ENCODE measurements at regions not wholly inside any gene's neighbourhood (a gene's known extent, or its start where the extent isn't known, plus 50 kb on each side); places are given as distances from the start of the nearest gene placed in this dataset.

DNA sequence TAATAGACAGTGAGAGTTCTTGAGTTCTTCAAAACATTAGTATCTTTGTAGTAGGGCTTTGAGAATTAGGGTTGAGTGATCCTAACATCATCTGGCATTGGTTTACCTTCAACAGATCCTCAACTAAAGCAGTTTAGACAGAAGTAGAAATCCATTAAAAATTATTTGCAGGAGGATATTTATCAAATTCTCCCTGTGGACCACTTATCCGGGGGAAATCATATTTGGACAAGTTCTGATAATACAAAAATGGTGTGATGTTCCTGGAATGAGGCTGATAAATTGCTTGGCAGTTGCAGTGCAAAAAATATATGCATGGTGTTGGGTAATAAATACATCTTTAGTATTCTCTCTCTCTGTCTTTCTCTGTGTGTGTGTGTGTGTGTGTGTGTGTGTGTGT lies 115.1 kb upstream of the CHODL start:
- Histone ChIP-seq H3K23me2 (ENCODE audit: low read depth, low read length) (no peaks in the 10 kb centered on the region; the same call in 1 of the 2 replicates), H3K27me3 (replicated peaks in 1 of 4; ENCODE audit: control insufficient read depth in 3 of 4, extremely low read depth in 1 of 4, insufficient read depth in 3 of 4, low read length in 3 of 4) (no peaks in the 10 kb centered on the region), H2BK12ac (ENCODE audit: low read depth, low read length) (no peak overlapping the region), H3K4me3 (ENCODE audit: extremely low read depth in 1 of 4, insufficient read depth in 2 of 4, low read depth in 3 of 4, low read length in 4 of 4) (no peak overlapping the region), H2AFZ (ENCODE audit: low read length) (no peak overlapping the region), H3K27ac (ENCODE audit: low read depth, low read length) (no peak overlapping the region), H2BK5ac (ENCODE audit: low read depth, low read length) (no peak overlapping the region), H3K23ac (ENCODE audit: insufficient read length) (no peak overlapping the region), H2BK20ac (ENCODE audit: low read length) (no peak overlapping the region), H3K4ac (replicated peaks; ENCODE audit: insufficient read length, low read depth, low read length) (no peak overlapping the region), H3K9me3 (ENCODE audit: insufficient read depth in 2 of 2, low read depth in 1 of 2, low read length in 1 of 2) (no peaks in the 10 kb centered on the region), H3K18ac (ENCODE audit: extremely low read depth, low read length) (no peak overlapping the region), H3K4me2 (ENCODE audit: insufficient read depth in 1 of 2, low read depth in 2 of 2, low read length in 2 of 2) (no peak overlapping the region), H4K5ac (ENCODE audit: insufficient read length, low read depth, low read length) (no peak overlapping the region), H3K79me1 (ENCODE audit: low read depth, low read length) (no peaks in the 10 kb centered on the region), H2BK120ac (replicated peaks; ENCODE audit: low read depth, low read length) (no peak overlapping the region), H3K4me1 (replicated peaks in 1 of 4; ENCODE audit: control insufficient read depth in 3 of 4, insufficient read depth in 4 of 4, low read length in 3 of 4) (no peaks in the 10 kb centered on the region), H3K56ac (replicated peaks; ENCODE audit: insufficient read length, low read depth, low read length) (no peak overlapping the region), H2AK5ac (ENCODE audit: low read depth, low read length) (no peak overlapping the region), H4K8ac (ENCODE audit: extremely low read depth, insufficient read depth, low read length) (no peak overlapping the region), H4K91ac (replicated peaks; ENCODE audit: insufficient read length, low read length) (no peak overlapping the region), H3K9ac (replicated peaks in 1 of 4; ENCODE audit: extremely low read depth in 1 of 4, low read depth in 3 of 4, low read length in 3 of 4) (no peak overlapping the region), H3K79me2 (ENCODE audit: control insufficient read depth in 1 of 2, insufficient read depth in 2 of 2, low read length in 2 of 2) (no peaks in the 10 kb centered on the region), H2BK15ac (ENCODE audit: low read length) (no peak overlapping the region), H3K14ac (ENCODE audit: insufficient read length) (no peak overlapping the region), H4K20me1 (replicated peaks in 1 of 2; ENCODE audit: control insufficient read depth in 1 of 2, insufficient read depth in 2 of 2, low read length in 2 of 2) (no peaks in the 10 kb centered on the region), H3K36me3 (ENCODE audit: control insufficient read depth in 2 of 4, insufficient read depth in 4 of 4, low read length in 3 of 4) (no peaks in the 10 kb centered on the region)
- WGBS, 2 experiments (ENCODE audit: extremely low coverage in 1 of 2, insufficient coverage in 1 of 2, insufficient read length in 1 of 2, insufficient replicate concordance in 2 of 2, low coverage in 1 of 2, low lambda C conversion rate in 2 of 2, missing lambda C conversion rate in 1 of 2): 100% methylated on average over 1 of the region's 1 CpG; no CpG with 5 or more reads in 1 of the 2 experiments
- no peak for TF ChIP-seq JUN (IDR thresholded peaks at IDR 0.05; ENCODE audit: low read depth, low read length)
- CTCF ChIA-PET (ENCODE audit: partially characterized antibody): no interaction called here
- FAIRE-seq: no peak
- DNase-seq (ENCODE audit: low read depth in 1 of 2, low spot score in 2 of 2): no peak
- POLR2A ChIA-PET (ENCODE audit: partially characterized antibody): no interaction called here
